ENCODE measurements at regions not wholly inside any gene's neighbourhood (a gene's known extent, or its start where the extent isn't known, plus 50 kb on each side); places are given as distances from the start of the nearest gene placed in this dataset.
"Not testable (repeated sequence)": the region's sequence is repeated elsewhere in the genome, so short reads cannot be mapped to it uniquely, and the experiment has no call there.

DNA sequence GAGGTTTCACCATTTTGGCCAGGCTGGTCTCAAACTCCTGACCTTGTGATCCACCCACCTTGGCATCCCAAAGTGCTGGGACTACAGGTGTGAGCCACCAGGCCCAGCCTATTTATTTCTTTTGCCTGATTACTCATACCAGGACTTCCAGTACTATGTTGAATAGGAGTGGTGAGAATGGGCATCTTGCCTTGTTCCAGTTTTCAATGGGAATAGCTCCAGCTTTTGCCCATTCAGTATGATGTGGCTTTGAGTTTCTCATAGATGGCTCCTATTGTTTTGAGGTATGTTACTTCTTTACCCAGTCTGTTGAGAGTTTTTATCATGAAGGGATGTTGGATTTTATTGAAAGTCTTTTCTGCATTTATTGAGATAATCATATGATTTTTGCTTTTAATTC lies 924.5 kb downstream of the DTWD2 start:
- not testable (repeated sequence) for TF ChIP-seq YY1 (IDR thresholded peaks at IDR 0.05; ENCODE audit: insufficient read depth, insufficient read length); ZNF274 (IDR thresholded peaks at IDR 0.05; ENCODE audit: low read depth, low read length)

All from NT2/D1 (cell line).